Hematopoietic multipotent progenitor cell treated with erythropoietin and hydrocortisone succinate and interleukin-3 and kit ligand, for 15 days (in vitro differentiated cells): ENCODE measurements at regions not wholly inside any gene's neighbourhood (a gene's known extent, or its start where the extent isn't known, plus 50 kb on each side); places are given as distances from the start of the nearest gene placed in this dataset.

Source experiments
- DNase-seq: peaks from one replicate; pipeline ENCODE4 v3.0.0-alpha.2; 2015; ENCODE audit warnings: low spot score

DNA sequence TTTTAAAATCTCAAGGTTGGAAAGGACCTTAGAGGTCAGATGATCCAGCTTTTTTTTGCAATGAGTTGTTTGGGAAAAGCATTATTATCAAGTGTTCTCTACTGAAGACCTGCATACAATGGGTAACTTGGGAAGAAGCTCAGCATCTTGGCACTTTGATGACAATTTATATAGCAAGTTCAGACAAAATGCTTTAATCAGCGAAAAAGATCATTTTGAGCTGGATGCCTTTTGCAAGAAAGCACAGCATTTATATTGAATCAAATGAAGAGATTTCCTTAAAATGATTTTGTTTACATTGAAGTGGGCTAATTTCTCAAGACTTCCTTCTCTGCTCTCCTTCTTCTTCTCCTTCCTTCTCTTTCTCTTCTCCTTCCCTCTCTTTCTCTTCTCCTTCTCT lies 796.4 kb upstream of the CDH2 start:
- DNase-seq = no peak

DNA sequence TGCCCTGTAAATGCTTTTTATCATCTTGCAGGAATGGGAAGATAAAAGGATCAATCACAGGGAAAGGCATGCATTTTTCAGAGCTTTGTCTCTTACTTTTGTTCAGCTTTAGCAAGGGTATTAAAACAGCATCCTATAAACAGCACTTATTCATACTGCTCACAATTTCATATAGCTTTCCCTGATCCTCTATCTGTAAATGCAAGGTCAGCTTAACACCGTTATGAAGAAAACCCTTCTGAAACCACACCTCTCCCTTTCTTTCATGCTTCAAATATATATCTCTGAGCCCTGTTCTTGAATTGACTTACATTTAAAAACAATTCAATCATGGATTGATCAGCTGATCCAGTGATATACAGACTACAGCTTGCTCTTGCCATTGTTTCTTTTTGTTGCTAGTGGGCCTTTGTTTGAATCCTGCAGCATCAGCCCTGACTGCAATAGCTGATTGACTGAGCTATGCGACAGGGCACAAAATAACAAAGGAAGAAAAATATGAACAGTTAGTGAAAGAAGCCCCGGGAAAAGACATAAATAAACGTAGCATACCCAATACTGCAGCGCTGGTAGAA lies 795.5 kb upstream of the CDH2 start:
- DNase-seq = no peak

DNA sequence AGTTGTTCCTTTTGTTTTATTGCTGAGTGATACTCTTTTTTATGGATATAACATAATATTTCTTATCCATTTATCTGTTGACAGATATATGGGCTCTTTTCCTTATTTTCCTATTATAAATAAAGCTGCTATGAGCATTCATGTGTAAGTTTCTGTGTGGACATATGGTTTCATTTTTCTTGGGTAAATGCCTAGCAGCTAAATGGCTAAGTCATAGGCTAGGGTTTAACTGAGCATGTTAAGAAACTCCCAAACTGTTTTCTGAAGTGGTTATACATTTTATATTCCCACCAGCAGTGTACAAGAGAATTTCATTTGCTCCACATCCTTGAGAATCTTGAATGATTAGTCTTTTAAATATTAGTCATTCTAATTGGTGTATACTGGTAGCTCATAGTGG lies 786.6 kb upstream of the CDH2 start:
- no peak for DNase-seq

DNA sequence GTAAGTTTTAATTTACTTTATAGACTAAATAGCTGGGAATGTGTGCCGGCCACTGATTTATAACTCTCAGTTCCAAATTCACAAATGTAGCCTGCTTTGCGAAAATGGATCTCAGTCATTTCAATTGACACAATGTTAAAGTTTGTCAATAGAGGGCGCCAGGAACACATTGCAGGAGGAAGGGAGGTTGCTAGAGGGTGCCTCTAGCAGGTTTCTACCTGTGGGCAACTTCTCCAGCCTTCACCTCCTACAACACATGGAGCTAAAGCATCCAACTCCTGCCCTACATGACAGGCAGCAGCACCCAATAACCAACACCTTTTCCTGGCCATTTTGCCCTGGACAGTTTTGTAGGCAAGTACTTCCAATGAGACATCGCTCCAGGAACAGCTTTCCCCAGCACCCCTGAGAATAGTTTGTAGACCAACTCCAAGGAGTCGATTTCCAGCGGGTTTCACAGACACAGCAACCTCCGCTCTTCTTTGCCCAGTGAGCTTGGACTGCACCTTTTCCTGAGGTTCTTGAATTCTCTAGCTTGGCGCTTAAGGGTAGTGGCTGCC lies 784.8 kb upstream of the CDH2 start:
- DNase-seq = no peak

DNA sequence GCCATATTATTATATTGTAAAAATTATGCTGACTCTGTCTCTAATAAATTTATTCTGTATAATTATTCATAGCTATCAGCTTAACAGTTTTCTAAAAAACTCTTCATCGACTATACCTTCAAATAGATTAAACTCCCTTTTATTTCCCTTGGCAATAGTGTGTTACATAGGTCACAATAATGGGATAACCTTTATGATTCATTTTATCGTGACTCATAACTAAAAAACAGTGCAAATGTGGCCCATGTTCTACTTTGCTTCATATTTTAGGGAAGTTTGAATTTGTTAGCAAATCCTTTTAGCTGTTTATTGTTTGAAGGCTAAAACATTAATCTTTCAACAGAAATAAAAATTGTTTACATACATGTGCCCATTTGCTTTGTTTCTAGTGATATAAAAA lies 783.2 kb upstream of the CDH2 start:
- no peak for DNase-seq

DNA sequence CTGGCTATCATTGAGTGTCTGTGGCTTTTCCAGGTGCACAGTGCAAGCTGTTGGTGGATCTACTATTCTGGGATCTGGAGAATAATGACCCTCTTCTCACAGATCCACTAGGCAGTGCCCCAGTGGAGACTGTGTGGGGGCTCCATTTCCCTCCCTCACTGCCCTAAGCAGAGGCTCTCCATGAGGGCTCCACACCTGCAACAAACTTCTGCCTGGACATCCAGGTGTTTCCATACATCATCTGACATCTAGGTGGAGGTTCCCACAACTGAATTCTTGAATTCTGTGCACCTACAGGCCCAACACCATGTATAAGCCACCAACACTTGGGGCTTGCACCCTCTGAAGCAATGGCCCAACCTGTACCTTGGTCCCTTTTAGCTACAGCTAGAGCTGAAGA lies 775.4 kb upstream of the CDH2 start:
- DNase-seq = no peak

DNA sequence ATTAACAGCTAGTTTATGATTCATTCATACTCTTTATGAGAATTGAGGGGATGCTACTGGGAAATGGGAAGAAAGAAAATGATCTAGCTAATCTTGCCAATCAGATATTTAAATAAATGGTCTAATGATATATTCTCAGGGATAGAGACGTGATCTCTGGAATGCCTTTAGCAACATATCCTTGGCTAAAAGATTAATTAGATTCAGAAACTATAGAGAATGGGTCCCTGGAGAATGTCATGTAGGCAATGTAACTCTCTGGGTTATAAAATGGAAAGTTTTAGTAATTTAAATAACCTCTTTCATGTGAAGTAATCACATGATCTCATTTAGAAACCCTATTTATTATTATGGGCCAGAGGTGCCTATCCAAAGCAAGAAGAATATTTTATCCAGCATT lies 771.0 kb upstream of the CDH2 start:
- no peak for DNase-seq

DNA sequence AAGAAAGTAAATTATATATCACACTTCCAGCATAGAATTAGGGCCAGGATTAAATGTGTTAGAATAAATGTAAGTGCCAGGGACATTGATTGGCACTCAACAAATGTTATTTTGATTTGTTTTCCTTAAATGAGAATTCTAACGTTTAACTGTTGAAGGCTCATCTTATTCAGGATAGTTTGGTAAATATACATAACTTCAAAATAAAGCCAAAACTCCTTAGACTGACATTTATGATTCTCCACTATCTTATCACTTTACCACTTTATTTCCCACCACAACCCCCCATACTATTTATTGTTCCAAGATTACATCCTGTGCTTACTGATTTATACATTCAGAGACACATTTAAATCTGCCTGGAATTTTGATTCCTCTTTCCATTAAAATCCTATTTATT lies 769.5 kb upstream of the CDH2 start:
- DNase-seq = no peak

DNA sequence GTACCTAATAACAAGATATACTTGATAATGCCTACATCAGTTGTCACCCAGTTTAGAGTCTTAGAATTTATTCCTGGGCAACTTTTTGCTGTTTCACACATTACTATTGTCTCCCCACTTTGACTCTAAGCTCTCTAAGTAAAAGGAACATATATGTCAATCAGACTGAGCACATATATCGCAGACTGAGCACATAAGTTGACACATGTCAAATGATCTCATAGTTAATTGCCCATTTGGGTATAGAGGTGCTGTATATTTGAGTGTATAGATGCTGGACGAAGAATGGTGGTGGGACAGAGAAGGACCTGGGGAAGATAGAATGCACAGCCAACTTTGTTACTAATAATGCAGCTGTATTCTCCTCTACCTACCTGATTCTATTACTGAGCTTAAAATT lies 746.0 kb upstream of the CDH2 start:
- DNase-seq = no peak

DNA sequence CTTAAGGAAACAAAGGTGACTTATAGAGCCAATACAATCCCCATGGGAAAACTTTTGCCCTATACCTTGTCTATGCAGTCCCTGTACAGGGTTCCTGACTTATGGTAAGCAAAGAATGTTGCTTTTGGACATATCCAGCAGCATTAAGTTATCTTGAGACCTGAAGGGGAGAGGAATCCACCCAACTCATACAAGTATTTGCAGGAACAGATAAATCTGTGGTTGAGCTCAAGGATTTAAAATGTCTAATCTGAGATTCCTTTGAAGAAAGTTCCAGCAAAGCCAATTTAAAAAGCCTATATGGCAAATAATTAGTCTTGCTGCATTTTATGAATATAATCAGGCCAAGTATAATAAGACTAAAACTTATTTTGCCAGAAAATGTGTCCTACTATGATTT lies 739.5 kb upstream of the CDH2 start:
- no peak for DNase-seq

DNA sequence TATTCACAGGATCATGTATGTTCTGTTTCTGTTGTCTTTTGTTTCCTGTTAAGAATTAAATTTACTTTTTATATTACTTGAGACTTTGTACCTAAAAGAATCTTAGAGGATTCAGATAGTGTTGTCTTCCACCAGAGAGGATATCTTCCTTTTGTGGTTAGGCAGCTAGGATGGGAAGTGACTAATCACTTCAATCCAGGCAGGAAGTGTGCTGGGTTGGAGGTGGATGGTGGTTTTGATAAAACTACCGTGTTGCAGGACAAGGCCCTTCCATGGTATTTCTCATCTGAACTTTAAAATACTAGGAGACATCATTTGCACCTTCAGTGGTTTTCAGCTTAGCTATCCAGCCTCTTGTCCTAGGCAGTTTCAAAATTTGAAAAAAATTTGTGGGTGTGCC lies 728.6 kb upstream of the CDH2 start:
- no peak for DNase-seq

DNA sequence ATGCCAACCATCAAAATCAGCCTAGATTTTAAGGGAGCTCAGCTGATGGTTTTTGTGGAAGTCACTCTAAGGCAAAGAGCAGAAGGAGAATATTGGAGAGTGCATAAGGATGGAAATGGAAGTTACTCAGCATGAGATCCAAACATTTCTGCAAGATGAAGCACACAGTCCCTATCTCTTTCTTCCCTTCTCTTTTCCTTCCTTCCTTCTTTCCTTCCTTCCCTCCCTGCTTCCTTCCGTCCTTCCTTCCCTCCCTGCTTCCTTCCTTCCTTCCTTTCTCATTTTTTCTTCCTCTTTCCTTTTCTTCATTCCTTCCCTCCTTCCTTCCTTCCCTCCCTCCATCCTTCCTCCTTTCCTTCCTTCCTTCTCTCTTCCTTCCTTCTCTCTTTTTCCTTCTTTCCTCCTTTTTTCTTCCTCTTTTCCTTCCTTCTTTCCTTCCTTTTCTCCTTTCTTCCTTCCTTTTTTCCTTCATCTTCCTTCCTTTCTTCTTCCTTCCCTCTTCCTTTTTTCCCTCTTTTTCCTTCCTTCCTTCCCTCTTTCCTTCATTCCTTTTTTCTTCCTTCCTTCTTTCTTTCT lies 727.9 kb upstream of the CDH2 start:
- DNase-seq = no peak

DNA sequence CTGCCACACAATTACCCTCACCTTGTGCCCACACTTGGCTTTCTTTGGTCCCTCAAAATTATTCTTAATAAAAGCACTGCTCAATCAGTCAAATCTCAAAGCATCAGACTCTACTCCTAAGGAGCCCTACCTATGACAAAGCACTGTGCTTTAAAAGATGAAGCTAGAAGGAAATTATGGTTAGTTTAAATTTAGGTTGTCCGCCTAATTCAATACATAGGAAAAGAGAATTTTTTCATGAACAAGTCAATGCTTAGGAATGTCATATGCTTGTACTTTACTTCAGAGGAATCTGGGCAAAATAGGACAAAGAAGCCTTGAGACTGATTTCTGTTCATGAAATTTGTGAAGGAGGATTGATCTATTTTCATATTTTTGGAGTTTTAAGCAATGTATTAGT lies 726.4 kb upstream of the CDH2 start:
- DNase-seq = no peak

DNA sequence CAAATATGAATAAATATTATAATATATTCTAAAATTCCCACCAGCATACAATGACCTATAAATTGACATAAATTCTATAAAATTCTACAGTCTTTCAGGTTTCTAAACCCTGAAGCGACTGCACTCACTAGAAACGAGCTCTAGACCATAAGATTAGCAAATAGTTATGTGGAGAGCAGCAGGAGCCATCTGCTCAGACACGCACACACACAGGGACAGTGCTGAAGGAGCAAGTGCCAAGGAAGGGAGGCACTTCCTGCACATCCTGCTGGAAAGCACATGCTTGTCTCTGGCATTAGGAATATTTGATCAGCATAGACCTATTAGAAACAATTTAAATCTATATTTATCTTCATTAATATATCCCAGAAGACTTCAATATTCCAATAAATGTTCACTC lies 713.9 kb upstream of the CDH2 start:
- no peak for DNase-seq

DNA sequence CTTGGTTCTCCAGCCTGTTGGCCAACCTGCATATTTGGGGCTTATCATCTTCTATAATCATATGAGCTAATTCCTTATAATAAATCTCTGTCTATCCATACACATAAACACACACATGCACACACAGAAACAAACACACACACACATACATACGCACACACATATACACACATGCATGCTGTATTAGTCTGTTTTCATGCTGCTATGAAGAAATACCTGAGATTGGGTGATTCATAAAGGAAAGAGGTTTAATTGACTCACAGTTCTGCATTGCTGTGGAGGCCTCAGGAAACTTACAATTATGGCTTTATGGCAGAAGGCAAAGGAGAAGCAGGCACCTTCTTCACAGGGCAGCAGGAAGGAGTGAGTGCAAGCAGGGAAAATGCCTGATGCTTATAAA lies 707.4 kb upstream of the CDH2 start:
- DNase-seq = no peak

DNA sequence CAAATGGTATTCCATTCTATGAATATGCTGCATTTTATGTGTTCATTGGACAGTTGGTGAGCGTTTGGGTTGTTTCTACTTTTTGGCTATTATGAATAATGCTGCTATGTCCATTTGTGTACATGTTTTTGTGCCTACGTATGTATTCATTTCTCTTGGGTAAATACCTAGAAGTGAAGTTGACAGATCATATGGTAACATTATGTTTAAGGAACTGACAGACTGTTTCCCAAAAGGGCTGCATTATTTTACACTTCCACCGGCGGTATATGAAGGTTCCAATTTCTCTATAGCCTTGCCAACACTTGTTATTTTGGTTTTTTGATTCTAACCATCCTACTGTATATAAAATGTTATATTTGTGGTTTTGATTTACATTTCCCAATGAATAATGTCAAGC lies 703.9 kb upstream of the CDH2 start:
- DNase-seq = no peak

DNA sequence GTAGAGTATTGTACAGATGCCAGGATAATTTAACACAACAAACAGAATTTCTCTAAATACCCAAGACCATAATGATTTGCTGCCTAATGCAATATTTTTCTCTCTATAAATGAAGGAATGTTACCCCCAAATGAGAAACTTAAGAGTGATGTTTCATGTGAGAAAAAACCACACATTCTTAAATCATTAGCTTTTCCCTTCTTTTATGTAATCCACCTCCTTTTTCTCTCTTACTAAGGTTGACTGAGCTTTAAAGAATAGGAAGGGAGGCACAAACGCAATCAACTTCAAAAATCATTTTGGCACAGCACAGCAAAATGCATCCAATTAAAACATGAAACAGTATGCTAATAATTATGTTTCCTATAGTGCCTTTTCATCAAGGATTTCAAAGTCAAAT lies 698.1 kb upstream of the CDH2 start:
- no peak for DNase-seq

DNA sequence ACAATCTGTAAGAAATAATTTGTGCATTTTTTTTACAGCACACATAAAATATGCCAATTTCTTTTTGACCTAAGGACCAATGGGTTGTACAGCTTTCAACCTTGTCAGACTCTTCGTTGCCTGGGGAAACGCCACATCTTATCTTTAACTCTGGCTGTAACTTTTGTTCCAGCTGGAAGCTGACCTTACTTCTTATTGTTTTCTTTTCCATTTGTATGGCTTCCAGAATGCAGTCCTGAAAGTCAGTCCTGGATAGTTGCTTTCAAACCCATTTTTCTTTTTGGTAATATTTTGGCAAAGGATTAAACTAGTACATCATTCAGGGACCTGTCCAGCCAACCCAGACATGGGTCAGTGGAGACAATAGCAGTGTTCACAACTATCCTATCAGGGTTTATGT lies 686.5 kb upstream of the CDH2 start:
- no peak for DNase-seq

DNA sequence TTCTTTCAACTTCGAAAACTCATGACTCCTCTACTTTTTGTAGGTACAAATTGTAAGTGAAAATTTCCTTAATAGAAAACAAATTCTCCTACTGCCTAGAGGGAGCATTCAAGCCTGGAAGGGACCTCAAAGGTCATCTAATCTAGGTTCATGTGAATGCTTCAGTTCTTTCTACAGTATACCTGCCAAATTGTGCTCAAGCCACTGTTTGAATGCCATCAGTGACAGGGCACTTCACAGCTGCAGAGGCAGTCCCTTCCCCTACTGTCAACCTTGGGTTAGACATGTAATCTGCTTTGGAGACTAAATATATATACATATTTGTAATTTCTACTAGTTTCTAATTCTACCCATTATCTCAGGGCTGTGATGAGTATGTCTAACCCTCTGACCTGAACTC lies 681.3 kb upstream of the CDH2 start:
- DNase-seq = no peak

DNA sequence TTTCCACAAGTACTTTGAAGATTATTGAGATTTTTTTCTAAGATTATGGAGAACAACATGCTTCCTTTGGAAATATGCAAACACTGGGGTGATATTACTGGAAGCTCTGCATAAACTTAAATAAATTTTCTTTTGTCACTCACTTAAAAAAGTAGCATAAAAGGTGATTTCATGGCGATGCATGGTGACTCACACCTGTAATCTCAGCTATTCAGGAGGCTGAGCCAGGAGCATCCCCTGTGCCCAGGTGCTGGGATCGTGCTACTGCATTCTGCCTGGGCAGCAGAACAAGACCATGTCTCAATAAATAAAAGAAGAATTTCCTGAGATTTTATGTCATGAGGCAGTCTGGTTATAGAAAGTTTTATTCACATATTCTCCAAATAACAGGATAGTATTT lies 679.1 kb upstream of the CDH2 start:
- no peak for DNase-seq

DNA sequence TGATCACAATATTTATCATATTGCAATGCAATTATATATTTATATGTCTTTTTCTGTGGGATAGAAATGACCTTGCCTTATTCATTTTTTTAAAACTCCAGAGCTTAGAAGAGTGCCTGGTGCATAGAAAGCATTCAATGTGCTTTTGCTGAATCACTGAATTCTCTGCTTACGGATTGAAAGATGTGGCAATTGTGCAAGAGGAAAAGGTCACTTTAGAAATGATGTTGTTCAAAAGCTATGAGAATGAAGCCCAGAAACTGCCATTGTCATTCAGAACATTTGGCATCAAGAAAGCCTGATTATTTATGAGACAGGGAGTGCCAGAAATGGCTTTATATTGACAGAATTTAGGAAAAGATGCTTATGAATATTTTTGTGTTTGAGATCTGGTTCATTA lies 678.6 kb upstream of the CDH2 start:
- no peak for DNase-seq

DNA sequence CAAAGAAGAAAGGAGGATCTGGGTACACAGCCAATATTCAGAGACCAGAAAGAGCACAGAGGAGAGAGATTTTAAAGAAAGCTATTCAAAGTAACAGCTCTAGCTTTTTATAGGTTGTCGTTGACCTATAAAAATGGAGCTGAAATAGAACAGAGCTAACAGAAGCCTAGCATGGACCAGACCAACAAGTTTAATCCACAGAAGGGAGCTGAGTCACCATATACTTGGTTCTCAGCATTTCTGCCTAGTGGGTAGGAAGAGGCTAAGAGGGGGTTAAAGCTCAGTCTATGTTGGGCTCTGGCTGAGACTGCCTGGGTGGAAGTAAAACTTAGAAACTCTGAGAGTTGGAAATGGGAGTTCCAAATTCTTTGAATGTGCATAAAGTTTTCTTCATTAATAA lies 678.0 kb upstream of the CDH2 start:
- no peak for DNase-seq

DNA sequence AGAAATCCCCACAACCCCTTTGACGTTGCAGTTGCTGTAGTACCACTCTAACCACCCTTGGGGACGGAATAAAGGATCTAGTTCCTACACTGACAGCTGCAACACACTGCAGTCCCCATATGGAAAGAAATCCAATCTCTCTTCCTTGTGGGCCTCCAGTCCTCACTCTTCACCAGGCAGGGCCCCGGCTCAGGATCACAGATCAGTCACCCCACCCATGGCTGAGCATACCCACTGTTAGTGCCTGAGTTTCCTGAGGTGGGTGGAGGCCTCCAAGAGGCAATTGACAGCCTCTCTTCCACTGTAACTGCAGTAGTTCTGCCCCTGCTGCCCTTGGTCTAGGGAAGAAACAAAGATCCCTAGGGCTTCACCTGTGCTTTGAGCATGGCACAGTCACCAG lies 670.0 kb upstream of the CDH2 start:
- DNase-seq = no peak

DNA sequence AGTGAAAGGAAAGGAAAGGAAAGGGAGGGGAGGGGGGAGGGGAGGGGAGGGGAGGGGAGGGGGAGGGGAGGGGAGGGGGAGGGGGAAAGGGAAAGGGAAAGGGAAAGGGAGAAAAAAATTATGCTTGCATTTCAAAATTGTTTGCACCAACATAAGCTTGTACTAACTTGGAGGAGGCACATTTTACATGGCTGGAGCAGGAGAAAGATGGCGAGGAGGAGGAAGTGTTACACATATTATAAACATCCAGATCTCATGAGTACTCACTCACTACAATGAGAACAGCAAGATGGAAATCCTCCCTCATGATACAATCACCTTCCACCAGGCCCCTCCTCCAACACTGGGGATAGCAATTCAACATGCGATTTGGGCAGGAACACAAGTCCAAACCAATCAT lies 660.2 kb upstream of the CDH2 start:
- DNase-seq = no peak

DNA sequence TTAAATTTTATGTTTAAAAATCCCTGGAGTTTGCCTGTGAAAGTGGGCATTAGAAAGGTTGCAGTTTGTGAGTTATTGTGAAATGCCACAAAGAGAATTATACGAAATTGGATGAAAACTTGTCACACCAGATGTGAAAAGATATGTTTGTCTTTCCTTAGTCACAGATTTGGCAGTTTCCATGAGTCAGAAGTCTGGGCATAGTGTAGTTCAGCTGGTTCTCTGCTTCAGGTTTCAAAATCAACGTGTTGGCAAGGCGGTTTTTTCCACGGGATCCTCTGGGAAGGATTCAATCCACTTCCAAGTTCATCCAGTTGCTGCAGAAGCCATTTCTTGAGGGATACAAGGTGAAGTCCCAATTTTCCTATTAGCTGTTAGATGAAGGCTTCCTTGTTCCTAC lies 658.0 kb upstream of the CDH2 start:
- DNase-seq = no peak
